DMS153 (cell line): ENCODE measurements at regions not wholly inside any gene's neighbourhood (a gene's known extent, or its start where the extent isn't known, plus 50 kb on each side); places are given as distances from the start of the nearest gene placed in this dataset.
"Not testable (repeated sequence)": the region's sequence is repeated elsewhere in the genome, so short reads cannot be mapped to it uniquely, and the experiment has no call there.

ENCODE experiments used
- DNase-seq: peaks from one replicate; lab custom pipeline; 2025; lab: John Stamatoyannopoulos, UW

- no peak for DNase-seq
These were observed 499.9 kb upstream of the LMCD1 start for GRCh38 chr3:8001712-8002111.

- DNase-seq: no peak
These were observed 489.7 kb upstream of the LMCD1 start for GRCh38 chr3:8011902-8012301.

DNA sequence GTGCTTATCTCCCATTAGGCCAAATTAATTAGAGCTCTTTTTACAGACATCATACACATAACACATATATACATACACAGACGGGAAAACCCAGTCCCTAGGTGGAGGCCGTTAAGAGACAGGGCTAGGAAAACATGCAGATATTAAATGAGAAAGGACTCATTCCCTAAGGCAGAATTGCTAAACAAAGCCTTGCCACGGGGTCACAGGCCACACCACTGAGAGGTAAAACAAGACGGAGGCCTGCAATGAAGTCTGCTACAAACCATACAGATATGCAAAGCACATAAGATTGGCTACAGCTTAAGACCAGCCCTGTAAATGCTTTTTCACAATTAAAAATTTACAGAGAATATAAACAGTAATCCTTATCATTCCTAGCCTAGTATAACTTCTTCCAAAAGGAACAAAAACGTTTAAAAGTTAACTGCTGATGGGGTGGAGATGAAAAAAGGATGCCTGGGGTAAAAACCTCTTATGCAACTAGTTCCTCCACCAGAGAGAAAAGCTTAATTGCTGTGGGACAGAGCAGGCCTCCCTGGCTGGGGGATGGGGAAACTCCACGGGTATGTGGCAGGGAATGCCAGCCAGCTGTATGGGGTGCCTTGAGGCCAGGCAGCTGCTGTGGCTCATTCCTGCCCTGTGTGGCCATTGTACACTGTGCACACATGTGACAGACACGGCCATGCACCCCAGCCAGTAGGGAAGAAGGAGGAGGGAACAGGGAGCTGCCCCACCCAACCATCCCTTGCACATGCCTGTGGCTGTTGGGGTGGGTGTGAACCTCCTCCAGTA, 481.4 kb upstream of the LMCD1 start:
- DNase-seq: no peak

- DNase-seq: no peak
These were observed 473.7 kb upstream of the LMCD1 start for GRCh38 chr3:8027954-8028353.

GRCh38 chr3:8050283-8050682, 451.3 kb upstream of the LMCD1 start:
- no peak for DNase-seq

- DNase-seq: no peak
These were observed 449.0 kb upstream of the LMCD1 start for GRCh38 chr3:8052659-8053058.

- not testable (repeated sequence) for DNase-seq
These were observed 433.5 kb upstream of the LMCD1 start for GRCh38 chr3:8068135-8068534.

- no peak for DNase-seq
These were observed 432.2 kb upstream of the LMCD1 start for GRCh38 chr3:8069471-8069870.

DNA sequence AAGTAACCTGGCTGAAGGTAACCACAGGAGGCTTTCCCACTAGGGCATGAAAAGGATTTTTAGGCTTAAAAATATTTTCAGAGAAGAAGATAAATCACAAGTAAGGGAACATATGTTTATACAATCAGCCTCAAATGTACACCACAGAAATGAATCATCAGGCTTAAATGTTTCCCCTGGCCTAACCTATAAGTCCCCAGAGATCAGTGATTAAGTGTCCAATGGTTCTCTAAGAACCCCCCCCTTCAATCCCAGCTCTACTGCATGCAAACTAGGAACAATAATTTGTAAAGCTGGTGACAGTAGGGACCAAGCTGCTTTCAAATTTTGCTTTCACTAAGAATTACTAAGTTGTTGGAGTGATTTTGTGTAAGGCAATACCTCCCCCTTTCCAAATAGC, 431.6 kb upstream of the LMCD1 start:
- no peak for DNase-seq

DNA sequence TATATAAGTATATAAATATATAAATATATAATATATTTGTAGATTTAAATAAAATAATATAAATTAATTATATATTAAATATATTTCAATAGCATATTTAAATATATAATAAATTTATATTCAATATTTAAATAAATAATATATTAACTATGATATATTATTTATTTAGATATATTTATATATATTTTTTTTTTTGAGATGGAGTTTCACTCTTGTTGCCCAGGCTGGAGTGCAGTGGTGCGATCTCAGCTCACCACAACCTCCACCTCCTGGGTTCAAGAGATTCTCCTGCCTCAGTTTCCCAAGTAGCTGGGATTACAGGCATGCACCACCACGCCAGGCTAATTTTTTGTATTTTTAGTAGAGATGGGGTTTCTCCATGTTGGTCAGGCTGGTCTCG, 426.9 kb upstream of the LMCD1 start:
- DNase-seq: not testable (repeated sequence)

DNA sequence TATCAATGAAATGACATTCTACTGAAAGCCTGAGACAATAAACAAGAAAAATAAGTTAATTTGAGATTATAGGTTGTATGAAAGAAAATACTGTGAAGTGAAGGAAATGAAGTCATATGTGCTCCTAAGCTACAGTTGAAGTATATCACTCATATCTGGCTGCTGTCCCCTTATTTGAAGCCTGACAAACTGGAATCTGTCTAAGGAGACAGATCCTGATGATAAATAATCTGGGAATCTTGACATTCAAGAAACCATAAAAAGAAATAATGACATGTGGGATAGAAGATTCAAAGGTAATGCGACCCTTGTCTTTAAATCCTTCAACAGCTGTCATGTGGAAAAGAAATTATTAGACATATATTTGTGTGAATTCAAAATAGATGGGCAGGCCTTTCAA, 424.5 kb upstream of the LMCD1 start:
- DNase-seq: no peak

DNA sequence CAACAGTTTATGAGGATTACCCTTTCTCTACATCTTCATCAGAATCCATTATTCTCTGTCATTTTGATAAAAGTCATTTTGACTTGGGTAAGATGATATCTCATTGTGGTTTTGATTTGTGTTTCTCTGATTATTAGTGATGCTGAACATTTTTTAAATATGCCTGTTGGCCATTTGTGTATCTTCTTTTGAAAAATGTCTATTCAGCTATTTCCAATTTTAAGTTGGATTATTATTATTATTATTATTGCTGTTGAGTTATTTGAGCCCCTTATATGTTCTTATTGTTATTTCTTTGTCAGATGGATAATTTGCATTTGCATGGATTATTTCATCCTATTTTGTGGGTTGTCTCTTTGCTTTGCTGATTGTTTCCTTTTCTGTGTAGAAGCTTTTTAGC, 421.2 kb upstream of the LMCD1 start:
- no peak for DNase-seq

DNA sequence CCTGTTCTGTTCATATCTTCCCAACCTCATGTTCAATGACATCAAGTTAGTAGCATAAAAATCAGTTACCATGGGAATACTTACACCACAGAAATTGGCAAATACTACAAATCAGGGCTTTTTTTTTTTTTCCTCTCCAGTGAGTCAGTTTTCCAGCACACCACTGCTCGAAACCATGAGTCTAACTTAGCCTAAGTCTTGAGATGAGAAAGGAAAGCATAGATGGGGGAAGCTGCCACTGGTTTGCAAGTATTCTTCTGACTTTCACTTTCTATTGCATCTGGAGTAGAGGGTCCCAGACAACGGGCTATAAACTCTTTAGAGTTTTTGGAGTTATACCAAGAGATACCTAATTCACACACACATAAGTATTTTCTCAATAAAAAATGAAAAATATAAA, 416.1 kb upstream of the LMCD1 start:
- no peak for DNase-seq

- no peak for DNase-seq
These were observed 413.7 kb upstream of the LMCD1 start for GRCh38 chr3:8087951-8088350.

- DNase-seq: no peak
These were observed 407.2 kb upstream of the LMCD1 start for GRCh38 chr3:8094415-8094814.

DNA sequence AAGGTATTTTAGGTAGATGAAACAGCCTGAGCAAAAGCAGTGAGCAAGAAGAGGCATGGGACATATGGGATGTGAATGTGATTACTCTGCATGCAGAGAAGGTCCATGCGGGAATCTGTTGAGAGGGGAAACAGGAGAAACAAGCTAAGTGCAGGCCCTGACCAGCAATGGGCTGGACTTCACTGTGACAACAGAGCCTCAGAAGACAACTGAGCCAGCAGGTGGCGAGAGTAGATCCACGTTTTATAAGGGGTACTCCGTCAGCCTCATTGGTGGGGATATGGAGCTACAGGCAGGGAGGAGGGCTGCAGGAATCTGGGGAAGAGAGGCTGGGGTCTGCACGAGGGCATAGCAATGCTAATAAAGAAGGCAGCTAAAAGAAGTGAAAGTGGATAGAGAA, 405.9 kb upstream of the LMCD1 start:
- DNase-seq: no peak

DNA sequence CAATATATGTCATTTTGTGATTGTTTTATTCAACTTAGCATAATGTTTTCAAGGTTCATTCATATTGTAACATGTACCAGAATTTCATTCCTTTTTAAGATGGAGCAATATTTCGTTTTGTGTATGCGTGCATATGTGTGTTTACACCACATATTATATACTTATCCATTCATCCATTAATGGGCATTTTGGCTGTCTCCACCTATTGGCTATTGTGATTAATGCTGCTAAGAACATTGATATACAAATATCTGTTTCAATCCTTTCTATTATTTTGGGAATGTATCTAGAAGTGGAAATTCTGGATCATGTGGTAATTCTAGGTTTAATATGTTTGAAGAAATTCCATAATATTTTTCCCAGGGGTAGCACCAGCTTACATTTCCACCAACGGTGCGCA, 403.9 kb upstream of the LMCD1 start:
- DNase-seq: no peak

GRCh38 chr3:8103954-8104353, 397.7 kb upstream of the LMCD1 start:
- no peak for DNase-seq

- no peak for DNase-seq
These were observed 394.7 kb upstream of the LMCD1 start for GRCh38 chr3:8106921-8107320.

DNA sequence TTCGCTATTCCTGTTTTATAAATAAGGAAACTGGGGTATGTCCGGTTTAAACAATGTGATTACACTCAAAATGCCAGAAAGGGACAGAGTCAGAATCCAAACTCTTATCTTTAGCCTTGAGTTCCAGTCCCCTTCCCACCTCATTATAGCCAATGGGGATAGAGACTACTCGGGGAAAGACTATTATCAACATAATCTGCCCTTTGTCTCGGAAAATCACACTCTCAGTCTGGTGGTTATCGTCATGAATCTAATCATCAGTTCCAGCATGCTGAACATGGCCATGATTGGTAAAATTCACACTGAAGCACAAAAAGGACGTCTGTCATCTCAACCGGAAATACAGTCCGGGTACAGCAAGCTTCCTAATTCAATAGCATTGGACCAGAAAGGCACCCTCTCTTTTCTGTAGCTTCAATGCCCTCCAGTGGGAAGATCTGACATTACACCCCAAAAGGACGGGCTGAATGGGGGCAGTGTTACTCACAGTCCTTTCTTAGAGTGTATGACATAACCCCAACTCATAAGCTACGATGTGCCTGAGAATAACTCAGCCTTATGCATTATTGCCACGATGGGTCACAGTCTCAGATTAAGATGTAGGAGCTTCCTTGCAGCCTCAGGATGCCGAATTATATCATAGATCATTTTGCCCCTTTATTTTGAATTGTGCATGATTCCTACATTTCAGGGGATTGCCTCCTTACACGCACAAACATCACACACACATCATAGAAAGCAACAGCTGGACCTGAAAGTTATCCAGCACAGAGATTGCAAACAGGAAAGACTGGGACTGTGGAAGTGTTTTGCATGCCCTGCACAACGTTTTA, 390.4 kb upstream of the LMCD1 start:
- DNase-seq: peak; percentile 35

DNA sequence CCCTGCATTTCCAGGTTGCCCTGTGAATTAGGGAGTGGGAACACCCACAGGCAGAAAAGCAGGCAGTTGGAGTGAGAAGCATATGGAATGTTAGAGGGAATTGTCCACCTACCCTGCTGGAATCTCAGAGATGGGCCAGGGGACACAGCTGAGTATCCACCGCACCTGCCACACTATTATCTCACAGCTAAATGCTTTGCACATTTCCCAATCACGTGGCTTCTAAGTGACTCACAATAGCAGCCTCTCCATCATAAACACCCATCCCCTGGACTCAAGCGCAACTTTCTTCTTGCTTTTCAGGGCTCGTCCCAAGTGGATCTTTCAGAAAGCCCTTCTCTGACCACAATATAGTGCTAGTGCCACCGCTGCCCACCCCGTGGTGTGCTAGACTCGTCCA, 389.0 kb upstream of the LMCD1 start:
- DNase-seq: no peak

- DNase-seq: no peak
These were observed 388.0 kb upstream of the LMCD1 start for GRCh38 chr3:8113626-8114025.

GRCh38 chr3:8128686-8129085, 372.9 kb upstream of the LMCD1 start:
- no peak for DNase-seq

GRCh38 chr3:8136553-8136952, 365.1 kb upstream of the LMCD1 start:
- DNase-seq: no peak
